K562 (cell line): ENCODE measurements at regions not wholly inside any gene's neighbourhood (a gene's known extent, or its start where the extent isn't known, plus 50 kb on each side); places are given as distances from the start of the nearest gene placed in this dataset.

Experiments used
- ATAC-seq: fragments of 200-7000 bp; cut with Tn5 transposase; 3 replicates; pipeline ENCODE4 v1.9.1; 2020; ENCODE audit warnings: moderate library complexity
- BruUV-seq: library from RNA; stranded (reverse); fragments of 400-500 nt; replicated peaks from 2 replicates; lab custom pipeline; 2021; lab: Mats Ljungman, UMichigan
- CTCF ChIA-PET: fragments of 300-600 bp; formaldehyde crosslinking; extraction: SDS; loops from one replicate; lab custom pipeline; 2021; ENCODE audit warnings: low intra/inter-chr PET ratio; lab: Yijun Ruan, JAX
- POLR2A ChIA-PET: fragments of 300-600, 350-650 bp; sonication (Branson Sonifier 250); formaldehyde crosslinking; extraction: SDS; loops from one replicate; lab custom pipeline; 2021; ENCODE audit warnings: antibody characterized with exemption, inconsistent platforms; lab: Yijun Ruan, JAX
- DNase-seq, 4 experiments: peaks; one replicate each; pipeline versions ENCODE4 v3.0.0 to v3.0.0-alpha.2; 2011 to 2018; ENCODE audit warnings: low spot score in 3 of 4, mixed read lengths in 3 of 4; ENCODE audit errors: extremely low read depth in 1 of 4
- FAIRE-seq: peaks from 2 replicates; lab custom pipeline; 2011; peaks lifted over from hg19 to GRCh38; lab: Jason Lieb, UNC
- H2AFZ ChIP-seq: 2 replicates; pipeline ENCODE4 v1.6.0; 2011; ENCODE audit warnings: low read depth, low read length, control low read depth, inconsistent platforms
- H3K27ac ChIP-seq: fragments of 200-600 bp; 3 replicates; pipeline ENCODE4 v1.8.0; 2011; ENCODE audit warnings: low read depth, mild to moderate bottlenecking, control low read depth, inconsistent platforms, low read length, moderate library complexity, mixed read lengths; ENCODE audit errors: extremely low read depth
- H3K27me3 ChIP-seq, 2 experiments: fragments of 300-600 bp in 1 of 2; 2 replicates in 1 of 2; 3 replicates in 1 of 2; pipeline versions ENCODE4 v1.6.0 to v1.8.0; 2011; ENCODE audit warnings: inconsistent platforms in 2 of 2, low read length in 2 of 2, mild to moderate bottlenecking in 1 of 2, mixed read lengths in 1 of 2, moderate library complexity in 1 of 2; ENCODE audit not compliant: control insufficient read depth in 2 of 2, insufficient read depth in 2 of 2
- H3K36me3 ChIP-seq: fragments of 300-600 bp; 3 replicates; pipeline ENCODE4 v1.8.0; 2011; ENCODE audit warnings: mild to moderate bottlenecking, low read length, inconsistent platforms; ENCODE audit not compliant: control insufficient read depth, insufficient read depth
- H3K4me1 ChIP-seq, 2 experiments: fragments of 200-600 bp in 1 of 2; replicated peaks in 1 of 2; 2 replicates in 1 of 2; 3 replicates in 1 of 2; pipeline versions ENCODE4 v1.5.1 to v1.8.0; 2011; ENCODE audit warnings: inconsistent platforms in 2 of 2, low read length in 2 of 2, mild to moderate bottlenecking in 1 of 2, mixed read lengths in 1 of 2, moderate library complexity in 1 of 2; ENCODE audit not compliant: control insufficient read depth in 2 of 2, insufficient read depth in 2 of 2
- H3K4me2 ChIP-seq: 2 replicates; pipeline ENCODE4 v1.6.1; 2011; ENCODE audit warnings: low read length, control low read depth, inconsistent platforms, mixed read lengths; ENCODE audit not compliant: insufficient read depth
- H3K4me3 ChIP-seq: fragments of 200-600 bp; sonication (generic), shearing (Covaris generic); 2 replicates; pipeline ENCODE4 v1.5.1; 2016; ENCODE audit warnings: control low read depth, inconsistent platforms
- H3K79me2 ChIP-seq: fragments of 200-600 bp; 3 replicates; pipeline ENCODE4 v1.8.0; 2011; ENCODE audit warnings: low read length, inconsistent platforms; ENCODE audit not compliant: control insufficient read depth, insufficient read depth
- H3K9ac ChIP-seq, 2 experiments: 2 replicates each; pipeline versions ENCODE4 v1.6.0 to v1.6.1; 2011; ENCODE audit warnings: low read depth in 2 of 2, low read length in 2 of 2, control low read depth in 1 of 2, inconsistent platforms in 1 of 2, mild to moderate bottlenecking in 1 of 2, mixed read lengths in 1 of 2; ENCODE audit not compliant: insufficient read depth in 1 of 2
- H3K9me1 ChIP-seq: one replicate; pipeline ENCODE4 v1.6.0; 2011; ENCODE audit warnings: inconsistent platforms, mild to moderate bottlenecking, low read length, moderate library complexity; ENCODE audit not compliant: control insufficient read depth, insufficient read depth
- H3K9me3 ChIP-seq: replicated peaks from 2 replicates; pipeline ENCODE4 v1.5.1; 2011; ENCODE audit warnings: low read depth, low read length, inconsistent platforms; ENCODE audit not compliant: control insufficient read depth, insufficient read depth
- H4K20me1 ChIP-seq: replicated peaks from 2 replicates; pipeline ENCODE4 v1.6.1; 2011; ENCODE audit warnings: low read length, inconsistent platforms, mixed read lengths; ENCODE audit not compliant: control insufficient read depth, insufficient read depth
- BCOR ChIP-seq: fragments of 450-650 bp; IDR thresholded peaks from 2 replicates; pipeline ENCODE4 v1.6.1; 2016
- BHLHE40 ChIP-seq: IDR thresholded peaks from 2 replicates; pipeline ENCODE4 v1.6.1; 2011; ENCODE audit warnings: low read length, improper control_type of control experiment
- CREBBP ChIP-seq: IDR thresholded peaks from one replicate; pipeline ENCODE4 v1.6.1; 2012; ENCODE audit warnings: low read depth, mild to moderate bottlenecking, control low read depth, inconsistent platforms, low read length
- DEAF1 ChIP-seq: fragments of 450-650 bp; formaldehyde crosslinking; IDR thresholded peaks from 2 replicates; pipeline ENCODE4 v1.4.0; 2020; ENCODE audit warnings: mild to moderate bottlenecking, moderate library complexity
- ILK ChIP-seq: fragments of 450-650 bp; IDR thresholded peaks from 2 replicates; pipeline ENCODE4 v1.6.1; 2016; ENCODE audit warnings: missing genetic modification characterization, low read depth, mild to moderate bottlenecking, missing compliant biosample characterization, moderate library complexity, borderline replicate concordance
- JUND ChIP-seq, 2 experiments: IDR thresholded peaks; 2 replicates in 1 of 2; 3 replicates in 1 of 2; pipeline ENCODE4 v1.6.1; 2011; ENCODE audit warnings: borderline replicate concordance in 2 of 2, low read depth in 2 of 2, low read length in 2 of 2, improper control_type of control experiment in 1 of 2, missing biosample characterization in 1 of 2, missing genetic modification characterization in 1 of 2, missing genetic modification reagents in 1 of 2
- KLF16 ChIP-seq: IDR thresholded peaks from 2 replicates; pipeline ENCODE4 v1.6.1; 2016; ENCODE audit warnings: antibody characterized with exemption
- MAZ ChIP-seq, 2 experiments: fragments of 450-650 bp in 1 of 2; sonication (generic) in 1 of 2; formaldehyde crosslinking; IDR thresholded peaks in 1 of 2; conservative IDR thresholded peaks in 1 of 2; 2 replicates each; pipeline versions ENCODE4 v1.4.0 to v1.5.0; 2020; ENCODE audit warnings: mild to moderate bottlenecking in 1 of 2, missing genetic modification reagents in 1 of 2
- NELFE ChIP-seq: IDR thresholded peaks from 2 replicates; pipeline ENCODE4 v1.6.1; 2011; ENCODE audit warnings: mild to moderate bottlenecking; ENCODE audit not compliant: insufficient read depth, insufficient read length
- NFRKB ChIP-seq: fragments of 450-650 bp; IDR thresholded peaks from 2 replicates; pipeline ENCODE4 v1.6.1; 2016; ENCODE audit warnings: low read depth
- PHTF2 ChIP-seq: fragments of 250-450 bp; sonication (Bioruptor Pico); IDR thresholded peaks from 2 replicates; pipeline ENCODE4 v1.5.0; 2021; ENCODE audit warnings: mild to moderate bottlenecking
- SMAD4 ChIP-seq: fragments of 250-450 bp; sonication (Bioruptor Pico); conservative IDR thresholded peaks from 2 replicates; pipeline ENCODE4 v1.8.0; 2021; ENCODE audit warnings: inconsistent platforms, mild to moderate bottlenecking, moderate library complexity
- SMC3 ChIP-seq: conservative IDR thresholded peaks from 2 replicates; pipeline ENCODE4 v1.6.1; 2011; ENCODE audit warnings: low read depth, low read length, improper control_type of control experiment; ENCODE audit not compliant: insufficient read depth
- STAG1 ChIP-seq: sonication (generic); formaldehyde crosslinking; IDR thresholded peaks from 2 replicates; pipeline ENCODE4 v1.5.0; 2020; ENCODE audit warnings: missing genetic modification reagents, borderline replicate concordance
- STAT5A ChIP-seq: IDR thresholded peaks from 2 replicates; pipeline ENCODE4 v1.6.1; 2012; ENCODE audit warnings: low read length, inconsistent platforms, borderline replicate concordance
- ZNF583 ChIP-seq: fragments of 250-450 bp; sonication (Bioruptor Pico); IDR thresholded peaks from 2 replicates; pipeline ENCODE4 v1.4.0; 2020
- WGBS: fragments of 100-300 bp; shearing (Covaris generic); methylation state at CpG from one replicate; pipeline ENCODE4 v1.1.6; 2016; ENCODE audit warnings: low coverage, mixed read lengths; ENCODE audit not compliant: insufficient coverage; ENCODE audit errors: missing lambda C conversion rate; 5-methylcytosine and 5-hydroxymethylcytosine counted together
- in situ Hi-C: fragments of 300-500 bp; cut with MboI; formaldehyde crosslinking; loops from 4 replicates; pipeline ENCODE4 v1.15.0; 2018; ENCODE audit warnings: inconsistent platforms, mixed read lengths
- intact Hi-C: fragments of 100-400 bp; cut with micrococcal nuclease; formaldehyde crosslinking; loops from 2 replicates; pipeline ENCODE4 v1.14.2; 2022
- TF ChIP-seq, protein P1 (sequence below): fragments of 450-650 bp; formaldehyde crosslinking; IDR thresholded peaks from 2 replicates; pipeline ENCODE4 v1.4.0; 2022; ENCODE audit warnings: mild to moderate bottlenecking, moderate library complexity
- TF ChIP-seq, protein P2 (sequence below): fragments of 450-650 bp; IDR thresholded peaks from 2 replicates; pipeline ENCODE4 v1.6.1; 2018; ENCODE audit warnings: mild to moderate bottlenecking, low read depth; ENCODE audit not compliant: partially characterized antibody

DNA sequence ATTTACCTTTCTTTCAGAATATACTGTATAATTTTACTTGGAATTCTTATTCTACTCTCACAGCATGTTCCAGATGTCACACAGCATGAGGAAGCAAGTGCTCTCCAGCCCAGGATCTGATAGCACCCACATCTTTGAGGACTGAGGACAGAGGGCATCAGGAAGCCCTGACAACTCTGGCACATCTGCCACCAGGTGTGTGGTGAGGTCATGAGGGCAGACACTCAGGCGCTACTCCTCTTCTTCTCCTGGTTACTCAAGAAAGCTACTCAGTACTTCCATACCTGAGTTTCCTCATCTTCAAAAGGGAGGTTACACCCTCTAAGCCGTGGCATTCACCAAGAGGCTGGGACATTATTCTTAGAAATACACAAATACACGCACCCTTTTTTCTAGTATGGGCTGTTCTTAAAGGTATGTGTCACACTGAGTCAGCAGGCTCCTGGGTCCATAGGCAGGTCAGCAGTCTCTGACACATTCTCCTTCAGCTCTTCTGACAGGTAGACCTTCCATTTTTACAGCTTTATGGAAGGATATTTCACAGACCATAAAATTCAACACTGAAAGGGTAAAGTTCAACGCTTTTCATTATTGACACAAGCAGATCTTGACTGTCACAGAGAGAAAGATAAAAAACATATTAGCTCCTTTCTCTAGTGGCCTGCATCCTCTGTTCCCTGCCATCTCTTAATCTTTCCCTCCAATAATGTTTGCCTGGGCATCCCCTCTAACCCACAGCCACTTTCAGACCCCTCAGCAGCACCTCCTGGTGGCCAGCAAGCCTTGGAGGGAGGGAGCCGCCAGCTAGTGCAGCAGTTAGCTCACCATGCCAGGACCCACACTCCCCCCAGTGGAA is 103.2 kb upstream of the TJP1 start:
- Histone ChIP-seq H3K4me3 (no peak overlapping the region), H3K27me3 (peaks cover 12 to 13% of the 10 kb centered on the region in 2 experiments; a peak in 4 of 5 replicates), H3K27ac (no peak overlapping the region), H3K4me1 (no peaks in the 10 kb centered on the region), H3K9me1 (no peaks in the 10 kb centered on the region), H3K9ac (no peak overlapping the region), H3K9me3 (no peaks in the 10 kb centered on the region), H3K79me2 (no peaks in the 10 kb centered on the region), H3K36me3 (no peaks in the 10 kb centered on the region), H3K4me2 (no peak overlapping the region), H4K20me1 (no peaks in the 10 kb centered on the region; the same call in 1 of the 2 replicates), H2AFZ (no peak overlapping the region)
- WGBS, result 1% methylated on average over 5 of the region's 5 CpGs
- peak; percentile 39 to 73 (median 60) for DNase-seq
- CTCF ChIA-PET, result interaction anchor here (0.7 to 1.7 kb wide), 9 partner anchors 8 to 269 kb away, joined by 3 to 18 read pairs (median 4); no protein-coding TSS in a partner anchor
- intact Hi-C loops (loop anchor here (1.0 kb wide), 2 partner anchors 177 to 230 kb away; no protein-coding TSS in a partner anchor), in situ Hi-C loops (loop anchor here (10.0 kb wide), 1 partner anchor 231 kb away; no protein-coding TSS in a partner anchor)
- FAIRE-seq, result peak; percentile 84
- no TSS peak for BruUV-seq
- peak; percentile 99 for ATAC-seq
- POLR2A ChIA-PET, result interaction anchor here (0.9 to 1.6 kb wide), 4 partner anchors 9 to 269 kb away, joined by 3 to 4 read pairs (median 3); no protein-coding TSS in a partner anchor
- peak; percentile 88 for TF ChIP-seq SMC3
- no peak for TF ChIP-seq BHLHE40
- no peak for TF ChIP-seq ILK
- TF ChIP-seq DEAF1, result peak; percentile 53
- no peak for TF ChIP-seq PHTF2 (CRISPR knock-in tag)
- TF ChIP-seq, protein P1, sequence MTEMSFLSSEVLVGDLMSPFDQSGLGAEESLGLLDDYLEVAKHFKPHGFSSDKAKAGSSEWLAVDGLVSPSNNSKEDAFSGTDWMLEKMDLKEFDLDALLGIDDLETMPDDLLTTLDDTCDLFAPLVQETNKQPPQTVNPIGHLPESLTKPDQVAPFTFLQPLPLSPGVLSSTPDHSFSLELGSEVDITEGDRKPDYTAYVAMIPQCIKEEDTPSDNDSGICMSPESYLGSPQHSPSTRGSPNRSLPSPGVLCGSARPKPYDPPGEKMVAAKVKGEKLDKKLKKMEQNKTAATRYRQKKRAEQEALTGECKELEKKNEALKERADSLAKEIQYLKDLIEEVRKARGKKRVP, result no peak
- TF ChIP-seq ZNF583 (CRISPR knock-in tag), result no peak
- no peak for TF ChIP-seq SMAD4 (CRISPR knock-in tag)
- no peak for TF ChIP-seq NELFE
- no peak for TF ChIP-seq STAT5A
- no peak for TF ChIP-seq KLF16
- TF ChIP-seq STAG1 (CRISPR knock-in tag), result peak; percentile 32; the same call in 1 of the 2 replicates
- TF ChIP-seq MAZ (CRISPR knock-in tag; conservative IDR thresholded peaks at IDR 0.05 in 1 of 2, IDR thresholded peaks at IDR 0.05 in 1 of 2), result peak in 1 of 2 experiments; percentile 48; a peak in 1 of 4 replicates
- no peak for TF ChIP-seq BCOR
- peak; percentile 22; the same call in 1 of the 2 replicates for TF ChIP-seq JUND (IDR thresholded peaks at IDR 0.05; ENCODE audit: borderline replicate concordance, low read depth, low read length)
- no peak for TF ChIP-seq JUND (tag; IDR thresholded peaks at IDR 0.05; ENCODE audit: borderline replicate concordance, low read depth, low read length)
- TF ChIP-seq CREBBP, result no peak
- TF ChIP-seq NFRKB, result no peak
- TF ChIP-seq, protein P2, sequence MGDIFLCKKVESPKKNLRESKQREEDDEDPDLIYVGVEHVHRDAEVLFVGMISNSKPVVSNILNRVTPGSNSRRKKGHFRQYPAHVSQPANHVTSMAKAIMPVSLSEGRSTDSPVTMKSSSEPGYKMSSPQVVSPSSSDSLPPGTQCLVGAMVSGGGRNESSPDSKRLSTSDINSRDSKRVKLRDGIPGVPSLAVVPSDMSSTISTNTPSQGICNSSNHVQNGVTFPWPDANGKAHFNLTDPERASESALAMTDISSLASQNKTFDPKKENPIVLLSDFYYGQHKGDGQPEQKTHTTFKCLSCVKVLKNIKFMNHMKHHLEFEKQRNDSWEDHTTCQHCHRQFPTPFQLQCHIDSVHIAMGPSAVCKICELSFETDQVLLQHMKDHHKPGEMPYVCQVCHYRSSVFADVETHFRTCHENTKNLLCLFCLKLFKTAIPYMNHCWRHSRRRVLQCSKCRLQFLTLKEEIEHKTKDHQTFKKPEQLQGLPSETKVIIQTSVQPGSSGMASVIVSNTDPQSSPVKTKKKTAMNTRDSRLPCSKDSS, result no peak
